ENCODE measurements at regions not wholly inside any gene's neighbourhood (a gene's known extent, or its start where the extent isn't known, plus 50 kb on each side); places are given as distances from the start of the nearest gene placed in this dataset.

DNA sequence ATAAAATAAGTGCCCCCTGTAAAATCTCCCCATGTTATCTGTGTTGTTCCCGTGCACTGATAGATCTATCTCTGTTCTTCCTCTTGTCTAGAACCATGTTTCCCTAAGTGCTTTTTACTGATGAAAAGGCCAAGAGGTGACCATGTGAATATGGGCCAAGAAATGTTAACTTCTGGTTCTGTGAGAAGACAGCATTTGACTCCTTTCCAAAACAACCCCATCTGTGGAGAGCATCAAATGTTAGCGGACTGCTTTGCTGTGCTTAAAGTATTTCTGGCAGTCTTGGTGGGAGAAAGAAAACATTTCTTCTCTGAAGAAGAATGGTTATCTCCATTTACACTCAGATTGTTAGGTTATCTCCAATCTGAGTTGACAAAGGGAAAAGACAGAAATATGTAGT lies 58.6 kb upstream of the GUCY1A2 start:
- H3K4me1 ChIP-seq (ENCODE audit: control insufficient read depth, insufficient read depth, low read length, unreplicated experiment), result no peaks in the 10 kb centered on the region
- no peak overlapping the region for H3K4me3 ChIP-seq (ENCODE audit: low read depth, low read length)
- H3K36me3 ChIP-seq (ENCODE audit: insufficient read depth, low read length), result no peaks in the 10 kb centered on the region
- no peak overlapping the region for H2AFZ ChIP-seq (ENCODE audit: low read length, unreplicated experiment)
- no peak overlapping the region for H3K27ac ChIP-seq (ENCODE audit: low read depth, low read length)
- H3K79me2 ChIP-seq (ENCODE audit: control insufficient read depth, insufficient read depth, low read length, unreplicated experiment), result no peaks in the 10 kb centered on the region
- H3K27me3 ChIP-seq (ENCODE audit: insufficient read depth, low read length), result peaks cover 28% of the 10 kb centered on the region

DNA sequence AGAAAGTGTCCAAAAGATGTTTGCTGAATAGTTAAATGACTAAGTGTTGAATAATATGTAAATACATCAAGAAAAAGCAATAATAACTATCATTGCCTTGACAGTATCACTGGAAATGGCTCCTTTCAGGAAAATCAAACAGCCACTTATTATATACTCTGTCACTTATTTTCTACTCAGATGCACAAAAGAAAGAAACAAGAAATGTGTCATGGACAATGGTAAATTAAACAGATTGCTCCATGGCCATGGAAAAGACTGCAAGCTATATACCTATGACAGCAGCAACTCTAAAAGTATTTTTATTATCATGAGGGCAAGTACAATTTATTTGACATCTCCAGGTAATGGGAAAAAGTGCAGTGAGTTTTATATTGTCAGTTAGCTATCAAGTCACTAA lies 52.9 kb upstream of the GUCY1A2 start:
- H3K4me1 ChIP-seq (ENCODE audit: control insufficient read depth, insufficient read depth, low read length, unreplicated experiment), result no peaks in the 10 kb centered on the region
- H3K27me3 ChIP-seq (ENCODE audit: insufficient read depth, low read length), result peaks cover 37% of the 10 kb centered on the region
- no peak overlapping the region for H3K27ac ChIP-seq (ENCODE audit: low read depth, low read length)
- H3K79me2 ChIP-seq (ENCODE audit: control insufficient read depth, insufficient read depth, low read length, unreplicated experiment), result no peaks in the 10 kb centered on the region
- no peak overlapping the region for H2AFZ ChIP-seq (ENCODE audit: low read length, unreplicated experiment)
- H3K36me3 ChIP-seq (ENCODE audit: insufficient read depth, low read length), result no peaks in the 10 kb centered on the region
- no peak overlapping the region for H3K4me3 ChIP-seq (ENCODE audit: low read depth, low read length)

Data from ACC112 (cell line).